LoVo (cell line): ENCODE measurements at regions not wholly inside any gene's neighbourhood (a gene's known extent, or its start where the extent isn't known, plus 50 kb on each side); places are given as distances from the start of the nearest gene placed in this dataset.
"Not testable (repeated sequence)": the region's sequence is repeated elsewhere in the genome, so short reads cannot be mapped to it uniquely, and the experiment has no call there.

Source experiments
- DNase-seq: peaks from one replicate; pipeline ENCODE4 v3.0.0-alpha.2; 2016; ENCODE audit warnings: low spot score

GRCh38 chr2:234406085-234406484 lies 90.8 kb downstream of the ARL4C start:
- no peak for DNase-seq

GRCh38 chr2:234405462-234405861 lies 91.4 kb downstream of the ARL4C start:
- DNase-seq = no peak

- DNase-seq = no peak
These were observed 91.9 kb downstream of the ARL4C start for GRCh38 chr2:234404957-234405356.

DNA sequence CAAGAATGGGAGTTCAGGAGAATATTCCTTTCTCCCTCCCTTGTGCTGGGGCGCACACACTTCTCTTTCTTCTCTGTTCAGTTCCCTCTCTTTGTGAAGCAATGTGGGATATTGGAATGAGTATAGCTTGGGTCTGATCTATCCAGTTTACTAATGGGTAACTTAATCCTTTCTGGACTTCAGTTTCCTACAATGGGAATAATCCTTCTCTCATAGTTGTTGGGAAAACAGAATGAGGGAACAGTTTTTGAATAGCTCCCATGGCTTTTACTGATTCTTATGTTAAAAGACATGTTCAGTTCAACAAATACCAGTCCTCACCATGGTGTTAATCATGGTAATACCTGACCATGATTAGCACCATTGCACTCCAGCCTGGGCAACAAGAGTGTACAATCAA lies 93.1 kb downstream of the ARL4C start:
- no peak for DNase-seq

DNA sequence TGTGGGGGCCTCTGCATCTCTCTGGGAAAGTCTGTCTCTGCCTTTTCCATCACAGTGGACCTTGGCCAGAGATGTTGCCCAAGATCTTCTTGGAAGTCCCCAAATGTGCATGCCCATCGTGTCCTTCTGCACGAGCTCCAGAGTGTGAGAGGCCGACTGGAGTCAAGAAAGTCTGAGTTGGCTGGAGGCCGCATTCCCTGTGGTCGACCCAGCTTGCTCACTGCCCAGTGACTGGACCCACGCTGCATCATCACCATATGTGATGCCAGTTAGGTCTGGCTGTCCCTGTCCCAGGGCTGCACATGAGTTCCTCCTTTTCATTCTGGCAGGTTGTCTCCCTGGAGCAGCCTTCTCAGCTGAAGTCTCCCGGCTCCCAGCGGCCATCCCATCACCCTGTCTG lies 93.8 kb downstream of the ARL4C start:
- no peak for DNase-seq

GRCh38 chr2:234401426-234401825 lies 95.5 kb downstream of the ARL4C start:
- no peak for DNase-seq

DNA sequence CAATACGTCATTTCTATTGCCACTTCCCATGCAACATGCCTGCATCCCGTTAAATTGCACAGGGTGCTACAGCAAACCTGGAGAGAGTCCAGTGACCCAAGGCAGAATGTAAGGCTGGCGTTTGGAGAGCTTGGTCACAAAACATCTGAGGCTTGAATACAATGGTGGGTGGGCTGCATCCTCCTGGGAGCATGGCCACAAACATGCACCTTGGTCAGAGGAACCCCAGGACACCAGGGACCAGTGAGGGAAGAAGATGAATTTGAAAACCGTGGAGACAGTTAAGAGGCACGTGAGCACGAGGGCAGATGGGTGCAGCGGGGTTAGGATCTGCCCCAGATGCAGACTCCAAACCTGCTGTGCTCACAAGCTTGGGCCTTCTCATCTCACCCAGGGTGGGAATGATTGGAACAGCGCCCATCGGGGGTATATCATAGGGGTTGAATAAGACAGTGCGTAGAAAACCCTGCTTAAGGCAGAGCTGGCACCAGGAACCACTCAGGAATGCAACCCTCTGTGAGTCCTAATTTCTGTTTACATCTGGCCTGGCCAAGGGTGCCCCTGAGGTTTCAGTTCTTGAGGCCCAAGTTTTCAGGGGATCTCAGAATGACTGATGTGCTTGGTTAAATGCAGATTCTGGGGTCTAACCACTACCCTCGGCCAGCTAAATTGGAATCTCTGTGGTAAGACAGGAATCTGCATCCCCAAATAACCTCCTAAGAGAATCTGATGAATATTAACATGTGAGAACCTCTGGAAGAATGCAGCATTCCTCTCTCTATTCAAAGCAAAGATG lies 97.2 kb downstream of the ARL4C start:
- no peak for DNase-seq

DNA sequence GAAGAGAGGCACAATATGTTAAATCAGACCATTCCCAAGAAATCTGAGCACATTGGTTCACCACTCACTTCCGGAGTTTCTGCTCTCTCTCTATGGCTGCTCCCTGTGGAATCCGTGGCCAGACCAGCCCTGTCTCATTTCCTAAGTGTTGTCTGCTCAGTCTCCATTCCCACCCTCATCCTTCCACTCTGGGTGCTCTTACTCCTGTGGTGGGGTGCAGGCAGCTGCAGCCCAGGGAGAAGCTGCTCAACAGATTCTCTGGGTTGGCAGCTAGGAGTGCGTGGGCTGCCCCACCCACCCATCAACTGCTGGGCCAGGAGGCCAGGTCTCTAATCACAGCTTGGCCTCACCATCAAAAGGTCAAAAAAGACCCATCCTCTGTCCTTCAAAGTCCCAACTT lies 98.3 kb downstream of the ARL4C start:
- DNase-seq = no peak

DNA sequence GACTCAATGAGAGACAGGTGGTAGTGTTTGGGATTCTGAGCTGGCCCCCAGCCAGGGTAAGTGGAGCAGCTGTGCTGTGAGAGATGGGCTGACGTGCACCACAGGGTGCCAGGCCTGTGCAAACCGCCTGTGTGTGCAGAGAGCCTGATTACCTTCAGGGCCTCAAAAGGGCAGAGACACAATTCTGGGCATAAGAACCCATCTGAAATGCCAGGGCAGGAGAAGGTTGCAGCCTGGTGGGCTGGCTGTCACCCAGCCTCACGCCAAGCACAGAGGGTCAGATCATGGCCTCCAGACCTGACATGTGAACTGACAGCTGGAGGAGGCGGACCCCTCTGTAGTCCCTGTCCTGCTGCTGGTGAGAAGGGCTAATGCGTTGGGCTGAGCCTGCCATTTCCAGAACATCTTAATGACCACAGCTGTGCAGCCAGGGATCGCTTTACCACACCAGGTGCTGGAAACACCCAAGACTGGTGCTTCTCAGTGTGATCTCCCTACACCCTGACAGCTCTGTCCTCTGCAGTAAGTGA lies 100.9 kb downstream of the ARL4C start:
- DNase-seq = no peak

GRCh38 chr2:234394450-234394849 lies 102.4 kb downstream of the ARL4C start:
- DNase-seq = no peak

GRCh38 chr2:234393354-234393753 lies 103.5 kb downstream of the ARL4C start:
- DNase-seq = no peak

GRCh38 chr2:234392041-234392615 lies 104.8 kb downstream of the ARL4C start:
- DNase-seq = no peak

- DNase-seq = no peak
These were observed 105.3 kb downstream of the ARL4C start for GRCh38 chr2:234391625-234392024.

GRCh38 chr2:234389661-234390060 lies 107.2 kb downstream of the ARL4C start:
- not testable (repeated sequence) for DNase-seq

- DNase-seq = no peak
These were observed 108.3 kb downstream of the ARL4C start for GRCh38 chr2:234388591-234388990.

- DNase-seq = no peak
These were observed 109.9 kb downstream of the ARL4C start for GRCh38 chr2:234386971-234387370.

- DNase-seq = no peak
These were observed 114.8 kb downstream of the ARL4C start for GRCh38 chr2:234382131-234382530.

DNA sequence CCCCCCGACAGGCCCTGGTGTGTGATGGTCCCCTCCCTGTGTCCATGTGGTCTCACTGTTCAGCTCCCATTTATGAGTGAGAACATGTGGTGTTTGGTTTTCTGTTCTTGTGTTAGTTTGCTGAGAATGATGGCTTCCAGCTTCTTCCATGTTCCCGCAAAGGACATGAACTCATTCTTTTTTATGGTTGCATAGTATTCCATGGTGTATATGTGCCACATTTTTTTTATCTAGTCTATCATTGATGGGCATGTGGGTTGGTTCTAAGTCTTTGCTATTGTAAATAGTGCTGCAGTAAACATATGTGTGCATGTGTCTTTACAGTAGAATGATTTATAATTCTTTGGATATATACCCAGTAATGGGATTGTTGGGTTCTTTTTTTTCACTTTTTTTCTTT lies 117.9 kb downstream of the ARL4C start:
- DNase-seq = not testable (repeated sequence)

DNA sequence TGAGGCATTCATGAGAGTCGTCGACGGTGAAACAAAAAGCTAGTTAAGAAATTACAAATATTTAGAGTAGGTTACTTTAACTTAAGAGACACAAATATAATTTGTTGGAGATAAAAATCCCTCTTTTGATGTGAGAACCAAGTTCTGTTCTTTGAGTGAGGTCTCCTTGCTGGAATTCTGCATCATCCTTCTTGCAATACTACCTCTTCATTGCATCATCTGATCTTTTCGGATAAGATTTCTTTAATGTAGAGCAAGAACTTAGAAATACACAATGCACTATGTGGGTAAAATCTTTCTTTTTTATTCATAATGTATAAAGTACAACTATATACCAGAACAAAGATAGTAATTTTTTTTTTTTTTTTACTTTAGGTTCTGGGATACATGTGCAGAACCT lies 118.4 kb downstream of the ARL4C start:
- DNase-seq = no peak

- DNase-seq = no peak
These were observed 119.0 kb downstream of the ARL4C start for GRCh38 chr2:234377761-234378391.

- DNase-seq = no peak
These were observed 120.7 kb downstream of the ARL4C start for GRCh38 chr2:234376229-234376628.

DNA sequence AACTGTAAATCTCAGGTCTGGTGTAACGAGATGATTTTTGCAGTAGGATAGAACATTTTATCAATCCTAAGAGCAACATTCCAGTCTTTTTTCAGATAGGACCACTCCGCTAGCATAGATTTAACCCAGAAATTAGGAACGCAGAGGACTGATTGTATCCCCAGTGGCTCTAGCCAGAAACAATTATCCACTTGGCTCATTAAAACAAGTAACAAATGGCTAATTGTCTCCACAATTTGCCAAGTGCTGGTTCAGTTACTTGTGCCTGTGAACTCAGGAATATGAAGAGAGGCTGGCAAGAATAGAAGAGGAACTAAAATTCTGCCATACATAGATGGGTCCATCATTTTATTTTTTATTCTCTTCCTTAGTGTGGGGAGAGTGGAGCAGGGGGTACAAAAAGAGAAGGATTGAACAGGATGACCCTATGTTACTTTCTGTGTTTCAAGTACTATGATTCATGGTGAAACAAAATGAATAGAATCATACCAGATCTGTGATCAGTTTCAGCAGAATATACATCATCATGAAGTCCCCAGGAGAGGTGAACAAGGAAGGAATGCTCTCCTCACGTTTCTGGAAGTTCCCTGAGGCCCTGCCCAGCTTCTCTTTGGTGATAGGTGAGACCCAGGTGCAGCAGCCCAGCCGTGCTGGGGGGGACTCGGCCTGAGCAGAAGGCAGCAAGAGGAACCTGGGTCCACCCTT lies 121.6 kb downstream of the ARL4C start:
- DNase-seq = no peak

DNA sequence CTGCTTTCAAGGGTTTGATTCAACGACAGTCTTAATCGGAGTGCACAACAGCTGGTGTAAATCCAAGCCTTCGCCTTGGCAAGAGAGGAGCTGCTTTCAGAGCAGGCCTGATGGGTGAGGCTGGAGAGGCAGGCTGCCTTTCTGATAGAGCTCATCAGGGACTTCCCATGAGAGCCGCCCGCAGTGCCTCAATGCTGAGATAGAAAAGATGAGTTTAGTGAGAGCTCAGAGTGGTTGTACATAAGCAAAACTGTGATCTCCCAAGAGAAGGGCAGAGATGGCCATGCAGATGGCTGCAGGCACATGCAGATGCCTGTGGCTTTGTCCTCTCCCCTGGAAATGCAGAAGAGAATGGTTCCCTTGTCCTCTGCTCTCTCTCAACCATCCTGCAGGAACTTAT lies 122.1 kb downstream of the ARL4C start:
- no peak for DNase-seq
